GM21360 (cell line): ENCODE measurements at regions not wholly inside any gene's neighbourhood (a gene's known extent, or its start where the extent isn't known, plus 50 kb on each side); places are given as distances from the start of the nearest gene placed in this dataset.
A peak's percentile ranks its signal among the peaks of the same experiment; 100 is the strongest.
"Not testable (repeated sequence)": the region's sequence is repeated elsewhere in the genome, so short reads cannot be mapped to it uniquely, and the experiment has no call there.

Experiments
- ATAC-seq: cut with Tn5 transposase; IDR thresholded peaks from one replicate; pipeline ENCODE4 v1.9.1; 2021; ENCODE audit warnings: mild to moderate bottlenecking, moderate library complexity; ENCODE audit not compliant: unreplicated experiment

- no peak for ATAC-seq
These were observed 675.3 kb upstream of the CCNG1 start for GRCh38 chr5:162762119-162762518.

GRCh38 chr5:162769019-162769418, 668.4 kb upstream of the CCNG1 start:
- no peak for ATAC-seq

GRCh38 chr5:162785673-162786072, 651.7 kb upstream of the CCNG1 start:
- no peak for ATAC-seq

GRCh38 chr5:162786234-162786633, 651.2 kb upstream of the CCNG1 start:
- ATAC-seq, result no peak

- ATAC-seq, result no peak
These were observed 640.9 kb upstream of the CCNG1 start for GRCh38 chr5:162796507-162796906.

- no peak for ATAC-seq
These were observed 637.1 kb upstream of the CCNG1 start for GRCh38 chr5:162800301-162800700.

- ATAC-seq, result no peak
These were observed 636.2 kb upstream of the CCNG1 start for GRCh38 chr5:162801235-162801634.

- no peak for ATAC-seq
These were observed 631.2 kb upstream of the CCNG1 start for GRCh38 chr5:162806195-162806594.

- ATAC-seq, result no peak
These were observed 626.3 kb upstream of the CCNG1 start for GRCh38 chr5:162811071-162811470.

- no peak for ATAC-seq
These were observed 620.6 kb upstream of the CCNG1 start for GRCh38 chr5:162816816-162817215.

- no peak for ATAC-seq
These were observed 620.0 kb upstream of the CCNG1 start for GRCh38 chr5:162817364-162817763.

- not testable (repeated sequence) for ATAC-seq
These were observed 615.7 kb upstream of the CCNG1 start for GRCh38 chr5:162821664-162822063.

GRCh38 chr5:162824360-162824759, 613.0 kb upstream of the CCNG1 start:
- ATAC-seq, result peak; percentile 95

- no peak for ATAC-seq
These were observed 600.2 kb upstream of the CCNG1 start for GRCh38 chr5:162837155-162837554.

- ATAC-seq, result no peak
These were observed 594.7 kb upstream of the CCNG1 start for GRCh38 chr5:162842727-162843126.

GRCh38 chr5:162852134-162852533, 585.3 kb upstream of the CCNG1 start:
- ATAC-seq, result no peak

- ATAC-seq, result no peak
These were observed 578.6 kb upstream of the CCNG1 start for GRCh38 chr5:162858770-162859169.

GRCh38 chr5:162870966-162871365, 566.4 kb upstream of the CCNG1 start:
- ATAC-seq, result no peak

- ATAC-seq, result no peak
These were observed 554.8 kb upstream of the CCNG1 start for GRCh38 chr5:162882629-162883028.

- ATAC-seq, result no peak
These were observed 550.7 kb upstream of the CCNG1 start for GRCh38 chr5:162886717-162887116.

GRCh38 chr5:162888268-162888667, 549.1 kb upstream of the CCNG1 start:
- no peak for ATAC-seq

- no peak for ATAC-seq
These were observed 525.5 kb upstream of the CCNG1 start for GRCh38 chr5:162911873-162912272.

GRCh38 chr5:162916368-162916767, 521.0 kb upstream of the CCNG1 start:
- no peak for ATAC-seq

- ATAC-seq, result no peak
These were observed 508.3 kb upstream of the CCNG1 start for GRCh38 chr5:162929104-162929503.
